ENCODE measurements at regions not wholly inside any gene's neighbourhood (a gene's known extent, or its start where the extent isn't known, plus 50 kb on each side); places are given as distances from the start of the nearest gene placed in this dataset.
"Not testable (repeated sequence)": the region's sequence is repeated elsewhere in the genome, so short reads cannot be mapped to it uniquely, and the experiment has no call there.

GRCh38 chr6:90890683-90891330, 303.9 kb upstream of the MAP3K7 start:
- no peaks in the 10 kb centered on the region for H3K36me3 ChIP-seq (ENCODE audit: low read depth)
- no peaks in the 10 kb centered on the region for H3F3A ChIP-seq (ENCODE audit: insufficient read depth, low read depth)
- no peaks in the 10 kb centered on the region for H3K9me2 ChIP-seq (ENCODE audit: insufficient read depth)
- no TSS peak for BruUV-seq (replicated peaks)
- no peak overlapping the region for H3K4me2 ChIP-seq
- H4K20me1 ChIP-seq (ENCODE audit: insufficient read depth) = no peaks in the 10 kb centered on the region
- no peaks in the 10 kb centered on the region for H3K4me1 ChIP-seq (replicated peaks; ENCODE audit: insufficient read depth)
- ChIA-PET POLR2A (ENCODE audit: unreplicated experiment) (no interaction called here), CTCF (no interaction called here)
- no peak overlapping the region for H3K27ac ChIP-seq
- H3K9me3 ChIP-seq (ENCODE audit: insufficient read depth, low read depth) = no peaks in the 10 kb centered on the region
- no peak overlapping the region for H2AFZ ChIP-seq
- no peaks in the 10 kb centered on the region for H3K79me2 ChIP-seq (ENCODE audit: low read depth)
- DNase-seq = no peak
- no peak for TF ChIP-seq CTCF (conservative IDR thresholded peaks at IDR 0.05)
- TF ChIP-seq EZH2 (IDR thresholded peaks at IDR 0.05; ENCODE audit: low read depth) = no peak
- no peak overlapping the region for H3K4me3 ChIP-seq
- intact Hi-C loops (cut with micrococcal nuclease; ENCODE audit: unreplicated experiment) = no loop called here
- no peaks in the 10 kb centered on the region for H3K27me3 ChIP-seq (ENCODE audit: insufficient read depth, low read depth)

GRCh38 chr6:90887764-90888163, 300.9 kb upstream of the MAP3K7 start:
- H3K27ac ChIP-seq = no peak overlapping the region
- H3K9me3 ChIP-seq (ENCODE audit: insufficient read depth, low read depth) = no peaks in the 10 kb centered on the region
- ChIA-PET CTCF (no interaction called here), POLR2A (ENCODE audit: unreplicated experiment) (no interaction called here)
- no peak overlapping the region for H3K4me3 ChIP-seq
- no peak overlapping the region for H2AFZ ChIP-seq
- no peaks in the 10 kb centered on the region for H4K20me1 ChIP-seq (ENCODE audit: insufficient read depth)
- no peaks in the 10 kb centered on the region for H3K9me2 ChIP-seq (ENCODE audit: insufficient read depth)
- no peaks in the 10 kb centered on the region for H3K79me2 ChIP-seq (ENCODE audit: low read depth)
- no peaks in the 10 kb centered on the region for H3K27me3 ChIP-seq (ENCODE audit: insufficient read depth, low read depth)
- intact Hi-C loops (cut with micrococcal nuclease; ENCODE audit: unreplicated experiment) = no loop called here
- no peak for DNase-seq
- no peak overlapping the region for H3K4me2 ChIP-seq
- no peaks in the 10 kb centered on the region for H3K36me3 ChIP-seq (ENCODE audit: low read depth)
- H3K4me1 ChIP-seq (replicated peaks; ENCODE audit: insufficient read depth) = no peaks in the 10 kb centered on the region
- TF ChIP-seq CTCF (conservative IDR thresholded peaks at IDR 0.05) (no peak), EZH2 (IDR thresholded peaks at IDR 0.05; ENCODE audit: low read depth) (no peak)
- H3F3A ChIP-seq (ENCODE audit: insufficient read depth, low read depth) = no peaks in the 10 kb centered on the region
- no TSS peak for BruUV-seq (replicated peaks)

- Histone ChIP-seq H3K27ac (no peak overlapping the region), H3F3A (ENCODE audit: insufficient read depth, low read depth) (no peaks in the 10 kb centered on the region), H3K79me2 (ENCODE audit: low read depth) (no peaks in the 10 kb centered on the region), H3K4me1 (replicated peaks; ENCODE audit: insufficient read depth) (no peaks in the 10 kb centered on the region), H3K4me3 (no peak overlapping the region), H3K36me3 (ENCODE audit: low read depth) (no peaks in the 10 kb centered on the region), H3K27me3 (ENCODE audit: insufficient read depth, low read depth) (no peaks in the 10 kb centered on the region), H3K9me3 (ENCODE audit: insufficient read depth, low read depth) (no peaks in the 10 kb centered on the region), H2AFZ (no peak overlapping the region; the same call in 1 of the 2 replicates), H3K9me2 (ENCODE audit: insufficient read depth) (no peaks in the 10 kb centered on the region), H3K4me2 (no peak overlapping the region; the same call in 1 of the 2 replicates), H4K20me1 (ENCODE audit: insufficient read depth) (no peaks in the 10 kb centered on the region)
- intact Hi-C loops (cut with micrococcal nuclease; ENCODE audit: unreplicated experiment) = no loop called here
- peak in 1 of 2 experiments; percentile 50 for DNase-seq
- ChIA-PET CTCF (no interaction called here), POLR2A (ENCODE audit: unreplicated experiment) (interaction anchor here (0.6 kb wide), 1 partner anchor 266 kb away, joined by 4 read pairs; no protein-coding TSS in a partner anchor)
- TF ChIP-seq CTCF (conservative IDR thresholded peaks at IDR 0.05) (no peak), EZH2 (IDR thresholded peaks at IDR 0.05; ENCODE audit: low read depth) (no peak)
- no TSS peak for BruUV-seq (replicated peaks)
Observed at GRCh38 chr6:90885611-90886056, 298.8 kb upstream of the MAP3K7 start.

- POLR2A ChIA-PET (ENCODE audit: unreplicated experiment); H3K4me2 ChIP-seq; H3K27ac ChIP-seq; H3F3A ChIP-seq (ENCODE audit: insufficient read depth, low read depth); H4K20me1 ChIP-seq (ENCODE audit: insufficient read depth); H3K79me2 ChIP-seq (ENCODE audit: low read depth); H3K4me3 ChIP-seq; H2AFZ ChIP-seq; H3K36me3 ChIP-seq (ENCODE audit: low read depth); H3K9me2 ChIP-seq (ENCODE audit: insufficient read depth); H3K9me3 ChIP-seq (ENCODE audit: insufficient read depth, low read depth); BruUV-seq (replicated peaks); intact Hi-C loops (cut with micrococcal nuclease; ENCODE audit: unreplicated experiment); H3K4me1 ChIP-seq (replicated peaks; ENCODE audit: insufficient read depth); H3K27me3 ChIP-seq (ENCODE audit: insufficient read depth, low read depth); DNase-seq: not testable (repeated sequence)
- CTCF ChIA-PET = interaction anchor here (0.5 to 0.7 kb wide), 2 partner anchors 25 to 551 kb away, joined by 3 to 11 read pairs; no protein-coding TSS in a partner anchor
Observed at GRCh38 chr6:90885137-90885536, 298.3 kb upstream of the MAP3K7 start.
